Activated naive CD4-positive, alpha-beta T cell treated with anti-CD3 and anti-CD28 coated beads, Interleukin-2, amount 50 U/mL, for 72 hours (primary cell): ENCODE measurements at regions not wholly inside any gene's neighbourhood (a gene's known extent, or its start where the extent isn't known, plus 50 kb on each side); places are given as distances from the start of the nearest gene placed in this dataset.
"Not testable (repeated sequence)": the region's sequence is repeated elsewhere in the genome, so short reads cannot be mapped to it uniquely, and the experiment has no call there.

Experiments used
- ATAC-seq, 2 donors: fragments of 150-1000 bp; cut with Tn5 transposase; 2 replicates each; pipeline ENCODE4 v1.10.0; 2021; ENCODE audit warnings: mild to moderate bottlenecking in 2 of 2, moderate library complexity in 2 of 2
- DNase-seq, 2 donors: peaks; one replicate each; pipeline ENCODE4 v3.0.0; 2021 to 2022; ENCODE audit warnings: low spot score in 2 of 2
- H3K27ac Mint-ChIP-seq, 2 donors: one replicate each; pipeline ENCODE4 v1.8.0; 2022; ENCODE audit warnings: mild to moderate bottlenecking in 2 of 2, mixed read lengths in 2 of 2
- H3K36me3 Mint-ChIP-seq, 2 donors: one replicate each; pipeline ENCODE4 v1.8.0; 2022; ENCODE audit warnings: mixed read lengths in 2 of 2
- H3K9me3 Mint-ChIP-seq, 2 donors: one replicate each; pipeline ENCODE4 v1.8.0; 2022; ENCODE audit warnings: mixed read lengths in 2 of 2

GRCh38 chr9:38129366-38129765 is 60.3 kb upstream of the SHB start:
- ATAC-seq (no peak), DNase-seq (no peak)
- H3K36me3 Mint-ChIP-seq: no peaks in the 10 kb centered on the region
- no peaks in the 10 kb centered on the region for H3K9me3 Mint-ChIP-seq
- no peak overlapping the region for H3K27ac Mint-ChIP-seq

GRCh38 chr9:38128752-38129270 is 59.8 kb upstream of the SHB start:
- H3K36me3 Mint-ChIP-seq: no peaks in the 10 kb centered on the region
- ATAC-seq: no peak

GRCh38 chr9:38127271-38127839 is 58.3 kb upstream of the SHB start:
- DNase-seq (no peak), ATAC-seq (no peak)
- Mint-ChIP-seq H3K9me3 (no peaks in the 10 kb centered on the region), H3K36me3 (no peaks in the 10 kb centered on the region), H3K27ac (no peak overlapping the region)

More at GRCh38 chr9:38128752-38129270, 59.8 kb upstream of the SHB start:
- H3K9me3 Mint-ChIP-seq: no peaks in the 10 kb centered on the region
- DNase-seq: no peak
- H3K27ac Mint-ChIP-seq: no peak overlapping the region

- Mint-ChIP-seq H3K27ac (no peak overlapping the region), H3K9me3 (no peaks in the 10 kb centered on the region), H3K36me3 (no peaks in the 10 kb centered on the region)
- ATAC-seq (no peak), DNase-seq (no peak)
Observed at GRCh38 chr9:38126730-38127129, 57.7 kb upstream of the SHB start.

- DNase-seq (no peak), ATAC-seq (no peak)
- H3K27ac Mint-ChIP-seq: no peak overlapping the region
- H3K36me3 Mint-ChIP-seq: no peaks in the 10 kb centered on the region
- no peaks in the 10 kb centered on the region for H3K9me3 Mint-ChIP-seq
Observed at GRCh38 chr9:38125889-38126288, 56.9 kb upstream of the SHB start.

GRCh38 chr9:38123359-38123758 is 54.3 kb upstream of the SHB start:
- H3K36me3 Mint-ChIP-seq, ATAC-seq: not testable (repeated sequence)

GRCh38 chr9:38120961-38121360 is 51.9 kb upstream of the SHB start:
- Mint-ChIP-seq H3K27ac (no peak overlapping the region), H3K36me3 (no peaks in the 10 kb centered on the region), H3K9me3 (no peaks in the 10 kb centered on the region)
- no peak for DNase-seq
- no peak for ATAC-seq

More at GRCh38 chr9:38123359-38123758, 54.3 kb upstream of the SHB start:
- not testable (repeated sequence) for DNase-seq, H3K27ac Mint-ChIP-seq, H3K9me3 Mint-ChIP-seq

- Mint-ChIP-seq H3K27ac (no peak overlapping the region), H3K9me3 (no peaks in the 10 kb centered on the region), H3K36me3 (no peaks in the 10 kb centered on the region)
- DNase-seq (no peak), ATAC-seq (no peak)
Observed at GRCh38 chr9:38119560-38120236, 50.7 kb upstream of the SHB start.

- Mint-ChIP-seq H3K36me3 (no peaks in the 10 kb centered on the region), H3K9me3 (no peaks in the 10 kb centered on the region), H3K27ac (no peak overlapping the region)
- DNase-seq (no peak), ATAC-seq (no peak)
Observed at GRCh38 chr9:38118862-38119438, 49.9 kb upstream of the SHB start.
